ENCODE measurements at regions not wholly inside any gene's neighbourhood (a gene's known extent, or its start where the extent isn't known, plus 50 kb on each side); places are given as distances from the start of the nearest gene placed in this dataset.

GRCh38 chr3:191873736-191874135 lies 412.8 kb downstream of the PYDC2 start:
- Histone ChIP-seq H3K27me3 (ENCODE audit: control insufficient read depth in 5 of 5, insufficient read depth in 4 of 5, low read length in 5 of 5) (no peaks in the 10 kb centered on the region), H3K27ac (ENCODE audit: low read depth, low read length) (no peak overlapping the region)

GRCh38 chr3:191882289-191882688 lies 421.3 kb downstream of the PYDC2 start:
- no peaks in the 10 kb centered on the region for H3K9me3 ChIP-seq (ENCODE audit: control insufficient read depth in 5 of 5, low read length in 5 of 5)
- H3K4me1 ChIP-seq (ENCODE audit: control insufficient read depth in 5 of 5, insufficient read depth in 5 of 5, low read length in 5 of 5), result no peaks in the 10 kb centered on the region
- H3K4me3 ChIP-seq (ENCODE audit: low read depth in 1 of 5, low read length in 5 of 5), result no peak overlapping the region
- H3K36me3 ChIP-seq (ENCODE audit: control insufficient read depth in 5 of 5, insufficient read depth in 5 of 5, low read length in 5 of 5), result no peaks in the 10 kb centered on the region
- no peaks in the 10 kb centered on the region for H3K27me3 ChIP-seq (ENCODE audit: control insufficient read depth in 5 of 5, insufficient read depth in 4 of 5, low read length in 5 of 5)
- H3K9ac ChIP-seq (ENCODE audit: low read length in 5 of 5), result no peak overlapping the region
- H3K27ac ChIP-seq (ENCODE audit: low read depth, low read length), result no peak overlapping the region

More at GRCh38 chr3:191873736-191874135, 412.8 kb downstream of the PYDC2 start:
- Histone ChIP-seq H3K4me3 (ENCODE audit: low read depth in 1 of 5, low read length in 5 of 5) (no peak overlapping the region), H3K36me3 (ENCODE audit: control insufficient read depth in 5 of 5, insufficient read depth in 5 of 5, low read length in 5 of 5) (no peaks in the 10 kb centered on the region), H3K9ac (ENCODE audit: low read length in 5 of 5) (no peak overlapping the region), H3K4me1 (ENCODE audit: control insufficient read depth in 5 of 5, insufficient read depth in 5 of 5, low read length in 5 of 5) (no peaks in the 10 kb centered on the region), H3K9me3 (ENCODE audit: control insufficient read depth in 5 of 5, low read length in 5 of 5) (no peaks in the 10 kb centered on the region)

- no peaks in the 10 kb centered on the region for H3K4me1 ChIP-seq (ENCODE audit: control insufficient read depth in 5 of 5, insufficient read depth in 5 of 5, low read length in 5 of 5)
- no peaks in the 10 kb centered on the region for H3K9me3 ChIP-seq (ENCODE audit: control insufficient read depth in 5 of 5, low read length in 5 of 5)
- no peak overlapping the region for H3K4me3 ChIP-seq (ENCODE audit: low read depth in 1 of 5, low read length in 5 of 5)
- no peak overlapping the region for H3K9ac ChIP-seq (ENCODE audit: low read length in 5 of 5)
- no peaks in the 10 kb centered on the region for H3K27me3 ChIP-seq (ENCODE audit: control insufficient read depth in 5 of 5, insufficient read depth in 4 of 5, low read length in 5 of 5)
- H3K36me3 ChIP-seq (ENCODE audit: control insufficient read depth in 5 of 5, insufficient read depth in 5 of 5, low read length in 5 of 5), result no peaks in the 10 kb centered on the region
- H3K27ac ChIP-seq (ENCODE audit: low read depth, low read length), result no peak overlapping the region
Observed at GRCh38 chr3:191884132-191884531, 423.2 kb downstream of the PYDC2 start.

GRCh38 chr3:191889106-191889505 lies 428.1 kb downstream of the PYDC2 start:
- H3K36me3 ChIP-seq (ENCODE audit: control insufficient read depth in 5 of 5, insufficient read depth in 5 of 5, low read length in 5 of 5), result no peaks in the 10 kb centered on the region
- H3K4me3 ChIP-seq (ENCODE audit: low read depth in 1 of 5, low read length in 5 of 5), result no peak overlapping the region
- H3K27ac ChIP-seq (ENCODE audit: low read depth, low read length), result no peak overlapping the region
- no peaks in the 10 kb centered on the region for H3K9me3 ChIP-seq (ENCODE audit: control insufficient read depth in 5 of 5, low read length in 5 of 5)
- no peaks in the 10 kb centered on the region for H3K4me1 ChIP-seq (ENCODE audit: control insufficient read depth in 5 of 5, insufficient read depth in 5 of 5, low read length in 5 of 5)
- H3K9ac ChIP-seq (ENCODE audit: low read length in 5 of 5), result no peak overlapping the region
- no peaks in the 10 kb centered on the region for H3K27me3 ChIP-seq (ENCODE audit: control insufficient read depth in 5 of 5, insufficient read depth in 4 of 5, low read length in 5 of 5)

- Histone ChIP-seq H3K27ac (ENCODE audit: low read depth, low read length) (no peak overlapping the region), H3K27me3 (ENCODE audit: control insufficient read depth in 5 of 5, insufficient read depth in 4 of 5, low read length in 5 of 5) (no peaks in the 10 kb centered on the region), H3K9ac (ENCODE audit: low read length in 5 of 5) (no peak overlapping the region), H3K36me3 (ENCODE audit: control insufficient read depth in 5 of 5, insufficient read depth in 5 of 5, low read length in 5 of 5) (no peaks in the 10 kb centered on the region), H3K4me3 (ENCODE audit: low read depth in 1 of 5, low read length in 5 of 5) (no peak overlapping the region), H3K4me1 (ENCODE audit: control insufficient read depth in 5 of 5, insufficient read depth in 5 of 5, low read length in 5 of 5) (no peaks in the 10 kb centered on the region), H3K9me3 (ENCODE audit: control insufficient read depth in 5 of 5, low read length in 5 of 5) (no peaks in the 10 kb centered on the region)
Observed at GRCh38 chr3:191889756-191890155, 428.8 kb downstream of the PYDC2 start.

GRCh38 chr3:191894406-191894805 lies 433.4 kb downstream of the PYDC2 start:
- H3K27ac ChIP-seq (ENCODE audit: low read depth, low read length), result no peak overlapping the region
- H3K27me3 ChIP-seq (ENCODE audit: control insufficient read depth in 5 of 5, insufficient read depth in 4 of 5, low read length in 5 of 5), result no peaks in the 10 kb centered on the region
- no peaks in the 10 kb centered on the region for H3K36me3 ChIP-seq (ENCODE audit: control insufficient read depth in 5 of 5, insufficient read depth in 5 of 5, low read length in 5 of 5)
- H3K9ac ChIP-seq (ENCODE audit: low read length in 5 of 5), result no peak overlapping the region
- no peaks in the 10 kb centered on the region for H3K9me3 ChIP-seq (ENCODE audit: control insufficient read depth in 5 of 5, low read length in 5 of 5)
- no peak overlapping the region for H3K4me3 ChIP-seq (ENCODE audit: low read depth in 1 of 5, low read length in 5 of 5)
- H3K4me1 ChIP-seq (ENCODE audit: control insufficient read depth in 5 of 5, insufficient read depth in 5 of 5, low read length in 5 of 5), result no peaks in the 10 kb centered on the region

- Histone ChIP-seq H3K27me3 (ENCODE audit: control insufficient read depth in 5 of 5, insufficient read depth in 4 of 5, low read length in 5 of 5) (no peaks in the 10 kb centered on the region), H3K9me3 (ENCODE audit: control insufficient read depth in 5 of 5, low read length in 5 of 5) (no peaks in the 10 kb centered on the region), H3K36me3 (ENCODE audit: control insufficient read depth in 5 of 5, insufficient read depth in 5 of 5, low read length in 5 of 5) (no peaks in the 10 kb centered on the region), H3K4me3 (ENCODE audit: low read depth in 1 of 5, low read length in 5 of 5) (no peak overlapping the region), H3K27ac (ENCODE audit: low read depth, low read length) (no peak overlapping the region), H3K9ac (ENCODE audit: low read length in 5 of 5) (no peak overlapping the region), H3K4me1 (ENCODE audit: control insufficient read depth in 5 of 5, insufficient read depth in 5 of 5, low read length in 5 of 5) (no peaks in the 10 kb centered on the region)
Observed at GRCh38 chr3:191901741-191902140, 440.8 kb downstream of the PYDC2 start.

GRCh38 chr3:191912616-191913204 lies 451.7 kb downstream of the PYDC2 start:
- Histone ChIP-seq H3K4me3 (ENCODE audit: low read depth in 1 of 5, low read length in 5 of 5) (no peak overlapping the region), H3K4me1 (ENCODE audit: control insufficient read depth in 5 of 5, insufficient read depth in 5 of 5, low read length in 5 of 5) (no peaks in the 10 kb centered on the region), H3K9ac (ENCODE audit: low read length in 5 of 5) (no peak overlapping the region), H3K27me3 (ENCODE audit: control insufficient read depth in 5 of 5, insufficient read depth in 4 of 5, low read length in 5 of 5) (no peaks in the 10 kb centered on the region), H3K36me3 (ENCODE audit: control insufficient read depth in 5 of 5, insufficient read depth in 5 of 5, low read length in 5 of 5) (no peaks in the 10 kb centered on the region), H3K9me3 (ENCODE audit: control insufficient read depth in 5 of 5, low read length in 5 of 5) (no peaks in the 10 kb centered on the region), H3K27ac (ENCODE audit: low read depth, low read length) (no peak overlapping the region)

- Histone ChIP-seq H3K4me3 (ENCODE audit: low read depth in 1 of 5, low read length in 5 of 5) (no peak overlapping the region), H3K36me3 (ENCODE audit: control insufficient read depth in 5 of 5, insufficient read depth in 5 of 5, low read length in 5 of 5) (no peaks in the 10 kb centered on the region), H3K4me1 (ENCODE audit: control insufficient read depth in 5 of 5, insufficient read depth in 5 of 5, low read length in 5 of 5) (no peaks in the 10 kb centered on the region), H3K27me3 (ENCODE audit: control insufficient read depth in 5 of 5, insufficient read depth in 4 of 5, low read length in 5 of 5) (no peaks in the 10 kb centered on the region), H3K9me3 (ENCODE audit: control insufficient read depth in 5 of 5, low read length in 5 of 5) (no peaks in the 10 kb centered on the region), H3K9ac (ENCODE audit: low read length in 5 of 5) (no peak overlapping the region), H3K27ac (ENCODE audit: low read depth, low read length) (no peak overlapping the region)
Observed at GRCh38 chr3:191915712-191916111, 454.7 kb downstream of the PYDC2 start.

- Histone ChIP-seq H3K4me3 (ENCODE audit: low read depth in 1 of 5, low read length in 5 of 5) (no peak overlapping the region), H3K9me3 (ENCODE audit: control insufficient read depth in 5 of 5, low read length in 5 of 5) (no peaks in the 10 kb centered on the region), H3K9ac (ENCODE audit: low read length in 5 of 5) (no peak overlapping the region), H3K27me3 (ENCODE audit: control insufficient read depth in 5 of 5, insufficient read depth in 4 of 5, low read length in 5 of 5) (no peaks in the 10 kb centered on the region), H3K4me1 (ENCODE audit: control insufficient read depth in 5 of 5, insufficient read depth in 5 of 5, low read length in 5 of 5) (no peaks in the 10 kb centered on the region), H3K36me3 (ENCODE audit: control insufficient read depth in 5 of 5, insufficient read depth in 5 of 5, low read length in 5 of 5) (no peaks in the 10 kb centered on the region), H3K27ac (ENCODE audit: low read depth, low read length) (no peak overlapping the region)
Observed at GRCh38 chr3:191919491-191920026, 458.6 kb downstream of the PYDC2 start.

Data from subcutaneous abdominal adipose tissue (tissue), 5 donors.